ENCODE measurements at regions not wholly inside any gene's neighbourhood (a gene's known extent, or its start where the extent isn't known, plus 50 kb on each side); places are given as distances from the start of the nearest gene placed in this dataset.
"Not testable (repeated sequence)": the region's sequence is repeated elsewhere in the genome, so short reads cannot be mapped to it uniquely, and the experiment has no call there.

GRCh38 chr7:142468871-142469665, 211.2 kb upstream of the PRSS58 start:
- Histone ChIP-seq H3K9me3 (no peaks in the 10 kb centered on the region), H3K27ac (no peak overlapping the region), H3K4me3 (no peak overlapping the region), H3K4me1 (no peaks in the 10 kb centered on the region), H3K27me3 (no peaks in the 10 kb centered on the region), H3K36me3 (no peaks in the 10 kb centered on the region)
- no peak for DNase-seq
- 60 to 75% methylated on average over 5 to 6 of the region's 6 CpGs for WGBS, 2 donors
- intact Hi-C loops (cut with DNase I) = no loop called here
- TF ChIP-seq POLR2A (IDR thresholded peaks at IDR 0.05) (no peak), CTCF (IDR thresholded peaks at IDR 0.05) (no peak)

GRCh38 chr7:142467056-142467655, 209.3 kb upstream of the PRSS58 start:
- H3K4me1 ChIP-seq; H3K4me3 ChIP-seq; intact Hi-C loops (cut with DNase I); H3K9me3 ChIP-seq; H3K27me3 ChIP-seq; H3K27ac ChIP-seq; H3K36me3 ChIP-seq; DNase-seq: not testable (repeated sequence)
- WGBS, 2 donors = 54 to 63% methylated on average over 5 of the region's 7 CpGs

GRCh38 chr7:142463401-142463850, 205.6 kb upstream of the PRSS58 start:
- H3K4me3 ChIP-seq = no peak overlapping the region
- no peaks in the 10 kb centered on the region for H3K9me3 ChIP-seq
- H3K27ac ChIP-seq = no peak overlapping the region
- no peaks in the 10 kb centered on the region for H3K36me3 ChIP-seq
- WGBS, 2 donors = 24 to 46% methylated on average over 6 of the region's 6 CpGs
- H3K27me3 ChIP-seq = peaks cover 0 to 4% (median 0%) of the 10 kb centered on the region in 4 donors
- intact Hi-C loops (cut with DNase I) = no loop called here
- peaks cover 0 to 5% (median 0%) of the 10 kb centered on the region in 3 donors for H3K4me1 ChIP-seq
- no peak for DNase-seq
- TF ChIP-seq POLR2A (IDR thresholded peaks at IDR 0.05) = no peak
- no peak for TF ChIP-seq CTCF (IDR thresholded peaks at IDR 0.05)

- peaks cover 0 to 4% (median 0%) of the 10 kb centered on the region in 4 donors for H3K27me3 ChIP-seq
- TF ChIP-seq CTCF (IDR thresholded peaks at IDR 0.05) (no peak), POLR2A (IDR thresholded peaks at IDR 0.05) (no peak)
- intact Hi-C loops (cut with DNase I) = no loop called here
- no peak for DNase-seq
- H3K27ac ChIP-seq = no peak overlapping the region
- no peaks in the 10 kb centered on the region for H3K36me3 ChIP-seq
- H3K4me3 ChIP-seq = no peak overlapping the region
- WGBS, 2 donors = 53 to 63% methylated on average over 2 of the region's 2 CpGs
- H3K4me1 ChIP-seq = peaks cover 0 to 5% (median 0%) of the 10 kb centered on the region in 3 donors
- no peaks in the 10 kb centered on the region for H3K9me3 ChIP-seq
Observed at GRCh38 chr7:142461437-142461836, 203.6 kb upstream of the PRSS58 start.

GRCh38 chr7:142460402-142461117, 202.7 kb upstream of the PRSS58 start:
- no peak for DNase-seq
- Histone ChIP-seq H3K27ac (no peak overlapping the region), H3K4me3 (no peak overlapping the region), H3K36me3 (no peaks in the 10 kb centered on the region), H3K27me3 (peaks cover 0 to 4% (median 0%) of the 10 kb centered on the region in 4 donors), H3K4me1 (peaks cover 0 to 5% (median 0%) of the 10 kb centered on the region in 3 donors), H3K9me3 (no peaks in the 10 kb centered on the region)
- intact Hi-C loops (cut with DNase I) = no loop called here
- WGBS, 2 donors = 59 to 63% methylated on average over 7 of the region's 7 CpGs
- no peak for TF ChIP-seq POLR2A (IDR thresholded peaks at IDR 0.05)
- no peak for TF ChIP-seq CTCF (IDR thresholded peaks at IDR 0.05)
